Thoracic aorta (tissue), 2 donors: ENCODE measurements at regions not wholly inside any gene's neighbourhood (a gene's known extent, or its start where the extent isn't known, plus 50 kb on each side); places are given as distances from the start of the nearest gene placed in this dataset.
A peak's percentile ranks its signal among the peaks of the same experiment; 100 is the strongest.
"Not testable (repeated sequence)": the region's sequence is repeated elsewhere in the genome, so short reads cannot be mapped to it uniquely, and the experiment has no call there.

ENCODE experiments used
- ATAC-seq: fragments of 150-250 bp; one replicate; pipeline ENCODE4 v1.8.0; 2017; ENCODE audit warnings: low read depth; ENCODE audit not compliant: insufficient number of reproducible peaks, low FRiP score
- DNase-seq: peaks from one replicate; pipeline ENCODE4 v3.0.0-alpha.2; 2020; ENCODE audit warnings: low spot score
- H3K27ac ChIP-seq, 2 donors: fragments of 200-600 bp; sonication (generic); 1 replicate in 1 of 2; 2 replicates in 1 of 2; pipeline ENCODE4 v1.5.1; 2016; ENCODE audit warnings: mild to moderate bottlenecking in 2 of 2, moderate library complexity in 2 of 2
- H3K27me3 ChIP-seq: fragments of 200-600 bp; sonication (generic); replicated peaks from 2 replicates; pipeline ENCODE4 v1.6.0; 2016; ENCODE audit warnings: mild to moderate bottlenecking; ENCODE audit not compliant: insufficient read depth
- H3K36me3 ChIP-seq: fragments of 200-600 bp; sonication (generic); one replicate; pipeline ENCODE4 v1.5.1; 2016
- H3K4me1 ChIP-seq, 2 donors: fragments of 200-600 bp; sonication (generic); 1 replicate in 1 of 2; 2 replicates in 1 of 2; pipeline versions ENCODE4 v1.5.1 to v1.6.0; 2016; ENCODE audit warnings: low read depth in 2 of 2, mild to moderate bottlenecking in 1 of 2; ENCODE audit not compliant: control insufficient read depth in 1 of 2
- H3K4me3 ChIP-seq: fragments of 200-600 bp; sonication (generic); 2 replicates; pipeline ENCODE4 v1.5.1; 2016; ENCODE audit warnings: mild to moderate bottlenecking
- H3K9me3 ChIP-seq: fragments of 200-600 bp; sonication (generic); 2 replicates; pipeline ENCODE4 v1.5.1; 2016

GRCh38 chr9:66261576-66261975, 524.6 kb downstream of the FOXD4L4 start:
- H3K4me3 ChIP-seq, H3K4me1 ChIP-seq, H3K9me3 ChIP-seq, ATAC-seq, H3K27me3 ChIP-seq, DNase-seq, H3K36me3 ChIP-seq, H3K27ac ChIP-seq: not testable (repeated sequence)

- not testable (repeated sequence) for H3K4me1 ChIP-seq, ATAC-seq, H3K27ac ChIP-seq, H3K4me3 ChIP-seq, H3K27me3 ChIP-seq, H3K36me3 ChIP-seq, H3K9me3 ChIP-seq, DNase-seq
These were observed 526.7 kb downstream of the FOXD4L4 start for GRCh38 chr9:66263621-66264020.

GRCh38 chr9:66264786-66265185, 527.8 kb downstream of the FOXD4L4 start:
- DNase-seq, H3K36me3 ChIP-seq, H3K4me1 ChIP-seq, H3K27ac ChIP-seq, H3K9me3 ChIP-seq, H3K4me3 ChIP-seq, ATAC-seq, H3K27me3 ChIP-seq: not testable (repeated sequence)

- not testable (repeated sequence) for H3K27ac ChIP-seq, ATAC-seq, DNase-seq, H3K27me3 ChIP-seq, H3K9me3 ChIP-seq, H3K4me3 ChIP-seq, H3K36me3 ChIP-seq, H3K4me1 ChIP-seq
These were observed 529.3 kb downstream of the FOXD4L4 start for GRCh38 chr9:66266202-66266601.

GRCh38 chr9:66266856-66267430, 530.0 kb downstream of the FOXD4L4 start:
- H3K27me3 ChIP-seq, H3K36me3 ChIP-seq, DNase-seq, H3K4me3 ChIP-seq, H3K27ac ChIP-seq, H3K4me1 ChIP-seq, H3K9me3 ChIP-seq, ATAC-seq: not testable (repeated sequence)

GRCh38 chr9:66267684-66268083, 530.7 kb downstream of the FOXD4L4 start:
- H3K4me1 ChIP-seq, H3K27ac ChIP-seq, DNase-seq, H3K4me3 ChIP-seq, H3K27me3 ChIP-seq, H3K36me3 ChIP-seq, H3K9me3 ChIP-seq, ATAC-seq: not testable (repeated sequence)

- not testable (repeated sequence) for H3K27me3 ChIP-seq, H3K36me3 ChIP-seq, H3K4me1 ChIP-seq, ATAC-seq, DNase-seq, H3K27ac ChIP-seq, H3K9me3 ChIP-seq
- peak overlapping the region; percentile 54 for H3K4me3 ChIP-seq
These were observed 532.1 kb downstream of the FOXD4L4 start for GRCh38 chr9:66269024-66269423.

GRCh38 chr9:66269783-66270182, 532.8 kb downstream of the FOXD4L4 start:
- H3K27ac ChIP-seq: peak overlapping the region; percentile 66 to 77
- peak overlapping the region; percentile 85 for H3K4me3 ChIP-seq

GRCh38 chr9:66278809-66279208, 541.9 kb downstream of the FOXD4L4 start:
- H3K9me3 ChIP-seq, ATAC-seq, DNase-seq, H3K36me3 ChIP-seq, H3K4me1 ChIP-seq, H3K27me3 ChIP-seq, H3K27ac ChIP-seq, H3K4me3 ChIP-seq: not testable (repeated sequence)

More at GRCh38 chr9:66269783-66270182, 532.8 kb downstream of the FOXD4L4 start:
- DNase-seq, ATAC-seq, H3K27me3 ChIP-seq, H3K36me3 ChIP-seq, H3K9me3 ChIP-seq, H3K4me1 ChIP-seq: not testable (repeated sequence)
